ENCODE measurements at regions not wholly inside any gene's neighbourhood (a gene's known extent, or its start where the extent isn't known, plus 50 kb on each side); places are given as distances from the start of the nearest gene placed in this dataset.

DNA sequence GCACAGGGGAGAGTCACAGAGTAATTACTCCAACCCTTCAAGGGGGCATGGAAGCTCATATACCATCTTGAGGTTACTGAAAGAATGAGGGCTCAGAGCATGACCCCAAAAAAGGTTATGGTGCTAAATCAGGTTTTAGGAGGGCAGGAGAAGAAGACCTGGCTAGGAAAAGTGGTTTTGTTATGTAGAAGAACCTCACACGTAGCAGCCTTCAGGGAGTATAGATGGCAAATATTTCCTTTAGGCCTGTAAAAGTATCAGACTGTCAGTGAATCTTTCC, 102.0 kb upstream of the PDE5A start:
- DNase-seq (ENCODE audit: low read depth) = no peak
- no peak overlapping the region for H3K4me3 ChIP-seq (ENCODE audit: low read depth, low read length)
- TF ChIP-seq, protein P1, sequence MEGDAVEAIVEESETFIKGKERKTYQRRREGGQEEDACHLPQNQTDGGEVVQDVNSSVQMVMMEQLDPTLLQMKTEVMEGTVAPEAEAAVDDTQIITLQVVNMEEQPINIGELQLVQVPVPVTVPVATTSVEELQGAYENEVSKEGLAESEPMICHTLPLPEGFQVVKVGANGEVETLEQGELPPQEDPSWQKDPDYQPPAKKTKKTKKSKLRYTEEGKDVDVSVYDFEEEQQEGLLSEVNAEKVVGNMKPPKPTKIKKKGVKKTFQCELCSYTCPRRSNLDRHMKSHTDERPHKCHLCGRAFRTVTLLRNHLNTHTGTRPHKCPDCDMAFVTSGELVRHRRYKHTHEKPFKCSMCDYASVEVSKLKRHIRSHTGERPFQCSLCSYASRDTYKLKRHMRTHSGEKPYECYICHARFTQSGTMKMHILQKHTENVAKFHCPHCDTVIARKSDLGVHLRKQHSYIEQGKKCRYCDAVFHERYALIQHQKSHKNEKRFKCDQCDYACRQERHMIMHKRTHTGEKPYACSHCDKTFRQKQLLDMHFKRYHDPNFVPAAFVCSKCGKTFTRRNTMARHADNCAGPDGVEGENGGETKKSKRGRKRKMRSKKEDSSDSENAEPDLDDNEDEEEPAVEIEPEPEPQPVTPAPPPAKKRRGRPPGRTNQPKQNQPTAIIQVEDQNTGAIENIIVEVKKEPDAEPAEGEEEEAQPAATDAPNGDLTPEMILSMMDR (IDR thresholded peaks at IDR 0.05; ENCODE audit: low read depth, low read length) = no peak
- no peak for TF ChIP-seq MYC (IDR thresholded peaks at IDR 0.05; ENCODE audit: low read depth, low read length)
- TF ChIP-seq, protein P2, sequence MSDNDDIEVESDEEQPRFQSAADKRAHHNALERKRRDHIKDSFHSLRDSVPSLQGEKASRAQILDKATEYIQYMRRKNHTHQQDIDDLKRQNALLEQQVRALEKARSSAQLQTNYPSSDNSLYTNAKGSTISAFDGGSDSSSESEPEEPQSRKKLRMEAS (IDR thresholded peaks at IDR 0.05; ENCODE audit: low read depth, low read length) = no peak
- no peak for TF ChIP-seq POLR2A (IDR thresholded peaks at IDR 0.05; ENCODE audit: extremely low read depth, insufficient read length)

- no peak for DNase-seq (ENCODE audit: low read depth)
- TF ChIP-seq, protein P1 (IDR thresholded peaks at IDR 0.05; ENCODE audit: low read depth, low read length) = no peak
- TF ChIP-seq MYC (IDR thresholded peaks at IDR 0.05; ENCODE audit: low read depth, low read length) = no peak
- TF ChIP-seq, protein P2 (IDR thresholded peaks at IDR 0.05; ENCODE audit: low read depth, low read length) = no peak
- TF ChIP-seq POLR2A (IDR thresholded peaks at IDR 0.05; ENCODE audit: extremely low read depth, insufficient read length) = no peak
- H3K4me3 ChIP-seq (ENCODE audit: low read depth, low read length) = no peak overlapping the region
Measured at GRCh38 chr4:119729835-119730670, 101.4 kb upstream of the PDE5A start.

DNA sequence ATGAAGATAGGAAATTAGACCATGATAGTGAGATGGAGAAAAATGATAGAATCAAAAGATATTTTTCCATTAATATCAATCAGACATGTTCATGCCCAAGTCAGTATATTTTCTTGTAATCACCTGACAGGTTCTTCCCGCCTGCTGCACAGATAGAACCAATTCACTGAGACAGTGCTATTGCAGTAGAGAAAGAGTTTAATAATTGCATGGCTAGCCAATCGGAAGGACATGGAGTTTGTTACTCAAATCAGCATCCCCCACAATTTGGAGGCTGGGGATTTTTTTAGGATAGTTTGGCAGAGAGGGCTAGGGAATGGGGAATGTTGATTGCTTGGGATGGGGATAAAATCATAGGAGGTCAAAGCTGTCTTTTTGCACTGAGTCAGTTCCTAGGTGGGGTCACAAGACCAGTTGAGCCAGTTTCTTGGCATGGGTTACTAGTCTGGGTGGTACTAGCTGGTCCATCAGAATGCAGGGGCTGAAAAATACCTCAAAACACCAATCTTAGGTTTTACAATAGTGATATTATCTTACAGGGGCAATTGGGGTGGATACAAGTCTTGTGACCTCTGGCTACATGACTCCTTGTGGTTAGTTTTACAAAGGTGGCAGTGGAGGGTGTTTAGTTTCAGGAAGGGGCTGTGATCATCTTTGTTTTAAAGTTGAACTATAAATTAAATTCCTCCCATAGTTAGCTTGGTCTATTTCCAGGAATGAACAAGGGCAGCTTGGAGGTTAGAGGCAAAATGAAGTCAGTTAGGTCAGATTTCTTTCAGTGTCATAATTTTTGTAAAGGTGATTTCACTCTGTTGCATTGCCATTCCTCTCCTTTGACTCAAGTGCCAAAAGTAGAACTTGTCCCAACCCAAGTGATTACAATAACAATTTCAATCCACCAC, 100.3 kb upstream of the PDE5A start:
- no peak overlapping the region for H3K4me3 ChIP-seq (ENCODE audit: low read depth, low read length)
- TF ChIP-seq, protein P2 (IDR thresholded peaks at IDR 0.05; ENCODE audit: low read depth, low read length) = no peak
- no peak for TF ChIP-seq MYC (IDR thresholded peaks at IDR 0.05; ENCODE audit: low read depth, low read length)
- TF ChIP-seq, protein P1 (IDR thresholded peaks at IDR 0.05; ENCODE audit: low read depth, low read length) = no peak
- no peak for TF ChIP-seq POLR2A (IDR thresholded peaks at IDR 0.05; ENCODE audit: extremely low read depth, insufficient read length)
- DNase-seq (ENCODE audit: low read depth) = no peak

- H3K4me3 ChIP-seq (ENCODE audit: low read depth, low read length) = no peak overlapping the region
- DNase-seq (ENCODE audit: low read depth) = no peak
- TF ChIP-seq, protein P2 (IDR thresholded peaks at IDR 0.05; ENCODE audit: low read depth, low read length) = no peak
- TF ChIP-seq, protein P1 (IDR thresholded peaks at IDR 0.05; ENCODE audit: low read depth, low read length) = no peak
- TF ChIP-seq POLR2A (IDR thresholded peaks at IDR 0.05; ENCODE audit: extremely low read depth, insufficient read length) (no peak), MYC (IDR thresholded peaks at IDR 0.05; ENCODE audit: low read depth, low read length) (no peak)
Measured at GRCh38 chr4:119728185-119728584, 99.6 kb upstream of the PDE5A start.

DNA sequence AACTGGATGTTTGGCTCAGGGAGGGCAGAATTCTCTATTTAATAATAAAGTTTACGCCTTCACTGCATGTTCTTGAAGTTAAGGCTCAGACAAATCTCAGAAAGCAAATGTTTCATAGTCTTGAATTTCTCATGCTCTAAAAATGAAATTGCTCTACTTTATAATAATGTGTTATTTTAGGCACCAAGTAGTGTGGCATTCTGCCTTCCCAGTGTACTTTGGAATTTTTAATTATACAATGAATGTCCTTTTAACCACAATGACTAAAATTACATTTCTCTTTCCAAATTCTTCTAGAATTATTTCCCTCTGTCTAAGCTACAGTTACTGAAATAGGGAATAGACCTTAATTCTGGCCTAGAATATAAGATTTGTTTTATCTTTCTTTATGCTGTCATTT, 97.9 kb upstream of the PDE5A start:
- no peak for TF ChIP-seq POLR2A (IDR thresholded peaks at IDR 0.05; ENCODE audit: extremely low read depth, insufficient read length)
- TF ChIP-seq MYC (IDR thresholded peaks at IDR 0.05; ENCODE audit: low read depth, low read length) = no peak
- TF ChIP-seq, protein P1 (IDR thresholded peaks at IDR 0.05; ENCODE audit: low read depth, low read length) = no peak
- TF ChIP-seq, protein P2 (IDR thresholded peaks at IDR 0.05; ENCODE audit: low read depth, low read length) = no peak
- DNase-seq (ENCODE audit: low read depth) = no peak
- H3K4me3 ChIP-seq (ENCODE audit: low read depth, low read length) = no peak overlapping the region
